Fibroblast of gingiva (primary cell): ENCODE measurements at regions not wholly inside any gene's neighbourhood (a gene's known extent, or its start where the extent isn't known, plus 50 kb on each side); places are given as distances from the start of the nearest gene placed in this dataset.
"Not testable (repeated sequence)": the region's sequence is repeated elsewhere in the genome, so short reads cannot be mapped to it uniquely, and the experiment has no call there.

ENCODE experiments used
- DNase-seq: peaks from one replicate; pipeline ENCODE4 v3.0.0-alpha.2; 2011; ENCODE audit warnings: low read depth

GRCh38 chr16:29274055-29275035 is 132.2 kb downstream of the NPIPB11 start:
- DNase-seq, result not testable (repeated sequence)

- not testable (repeated sequence) for DNase-seq
Measured at GRCh38 chr16:29273298-29274054, 133.0 kb downstream of the NPIPB11 start.

- DNase-seq, result peak; percentile 76
Measured at GRCh38 chr16:29271721-29272675, 134.5 kb downstream of the NPIPB11 start.

- not testable (repeated sequence) for DNase-seq
Measured at GRCh38 chr16:29270923-29271322, 135.6 kb downstream of the NPIPB11 start.

GRCh38 chr16:29270033-29270432 is 136.5 kb downstream of the NPIPB11 start:
- DNase-seq, result not testable (repeated sequence)

- peak; percentile 81 for DNase-seq
Measured at GRCh38 chr16:29269192-29269811, 137.2 kb downstream of the NPIPB11 start.

- DNase-seq, result peak; percentile 31
Measured at GRCh38 chr16:29268785-29269191, 137.7 kb downstream of the NPIPB11 start.

- not testable (repeated sequence) for DNase-seq
Measured at GRCh38 chr16:29268348-29268747, 138.2 kb downstream of the NPIPB11 start.

- not testable (repeated sequence) for DNase-seq
Measured at GRCh38 chr16:29267891-29268290, 138.6 kb downstream of the NPIPB11 start.

- not testable (repeated sequence) for DNase-seq
Measured at GRCh38 chr16:29267055-29267619, 139.4 kb downstream of the NPIPB11 start.

- DNase-seq, result peak; percentile 61
Measured at GRCh38 chr16:29266612-29267011, 139.9 kb downstream of the NPIPB11 start.

- peak; percentile 93 for DNase-seq
Measured at GRCh38 chr16:29265255-29265853, 141.2 kb downstream of the NPIPB11 start.

- not testable (repeated sequence) for DNase-seq
Measured at GRCh38 chr16:29264080-29264837, 142.3 kb downstream of the NPIPB11 start.

GRCh38 chr16:29262725-29263124 is 143.8 kb downstream of the NPIPB11 start:
- not testable (repeated sequence) for DNase-seq

- not testable (repeated sequence) for DNase-seq
Measured at GRCh38 chr16:29261427-29262248, 144.9 kb downstream of the NPIPB11 start.

- DNase-seq, result not testable (repeated sequence)
Measured at GRCh38 chr16:29260683-29261426, 145.7 kb downstream of the NPIPB11 start.

GRCh38 chr16:29259635-29260457 is 146.7 kb downstream of the NPIPB11 start:
- not testable (repeated sequence) for DNase-seq
